T1000 (cell line): ENCODE measurements at regions not wholly inside any gene's neighbourhood (a gene's known extent, or its start where the extent isn't known, plus 50 kb on each side); places are given as distances from the start of the nearest gene placed in this dataset.
"Not testable (repeated sequence)": the region's sequence is repeated elsewhere in the genome, so short reads cannot be mapped to it uniquely, and the experiment has no call there.

Experiments
- DNase-seq: peaks from one replicate; lab custom pipeline; 2025; ENCODE audit warnings: mixed read lengths; lab: John Stamatoyannopoulos, UW

DNA sequence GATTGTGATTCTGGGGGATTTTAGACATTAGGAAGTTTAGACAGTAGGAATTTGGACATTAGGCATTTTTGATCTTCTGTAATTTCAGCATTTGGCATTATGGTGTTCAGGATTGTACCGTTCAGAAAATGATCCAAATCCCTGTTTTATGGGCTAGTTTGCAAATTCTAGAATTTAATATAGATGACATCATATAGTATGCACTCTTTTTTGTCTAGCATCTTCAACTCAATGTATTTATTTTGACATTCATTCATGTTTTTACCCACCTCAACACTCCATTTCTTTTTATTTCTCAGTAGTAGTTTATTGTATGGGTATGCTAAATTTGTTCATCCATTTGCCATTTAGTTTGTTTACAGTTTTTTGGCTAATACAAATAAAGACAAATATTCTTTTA is 105.3 kb upstream of the ZPLD1 start:
- DNase-seq: no peak

DNA sequence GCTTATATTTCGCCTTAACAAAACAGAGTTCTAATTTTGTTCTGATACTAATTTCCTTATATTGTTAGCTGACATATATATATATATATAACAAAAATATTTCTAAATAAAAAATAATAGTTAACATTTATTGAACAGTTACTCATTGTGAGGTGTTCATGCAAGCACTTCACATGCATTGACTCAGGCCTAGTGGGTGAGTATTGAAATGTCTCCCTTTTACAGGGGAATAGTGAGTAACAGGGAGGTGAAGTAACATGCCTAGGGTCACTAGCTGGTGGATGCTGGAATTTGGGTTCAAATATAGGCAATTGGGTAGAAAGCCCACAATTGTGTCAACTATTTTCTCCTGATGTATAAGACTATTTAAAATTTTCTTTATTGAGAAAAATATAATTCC is 102.6 kb upstream of the ZPLD1 start:
- no peak for DNase-seq

DNA sequence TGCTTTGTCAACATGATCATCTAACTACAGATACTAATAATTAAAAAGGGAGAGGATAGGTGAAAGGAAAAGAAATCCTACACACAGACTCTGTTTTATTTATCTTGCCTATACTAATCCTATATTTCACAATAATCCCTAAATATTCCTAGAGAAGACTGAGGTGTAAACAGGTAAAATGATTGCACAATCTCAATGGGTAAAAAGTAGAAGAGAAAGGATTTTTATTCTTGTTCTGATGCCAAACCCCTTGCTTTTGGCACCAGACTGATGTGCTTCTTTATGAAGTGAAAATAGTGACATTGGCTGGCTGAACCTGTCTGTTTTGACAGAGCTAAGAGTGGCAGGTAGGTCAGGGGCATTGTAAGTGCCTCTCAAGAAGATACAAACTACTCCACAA is 101.9 kb upstream of the ZPLD1 start:
- no peak for DNase-seq

DNA sequence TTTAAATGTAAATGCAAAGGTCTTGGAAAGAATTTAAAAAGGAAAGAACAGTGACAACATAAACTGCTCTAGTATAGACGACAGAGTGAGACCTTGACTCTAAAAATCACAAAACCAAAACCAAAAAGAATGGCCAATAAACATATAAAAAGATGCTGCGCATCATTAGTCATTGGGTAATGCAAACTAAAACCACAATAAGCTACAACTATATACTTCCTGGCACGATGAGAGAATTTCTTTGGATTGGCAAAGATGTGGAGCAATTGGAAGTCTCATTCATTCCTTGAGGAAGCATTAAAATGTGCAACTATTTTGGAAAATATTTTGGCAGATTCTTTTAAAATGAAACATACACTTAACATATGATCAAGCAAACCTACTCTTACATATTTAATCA is 98.7 kb upstream of the ZPLD1 start:
- no peak for DNase-seq

DNA sequence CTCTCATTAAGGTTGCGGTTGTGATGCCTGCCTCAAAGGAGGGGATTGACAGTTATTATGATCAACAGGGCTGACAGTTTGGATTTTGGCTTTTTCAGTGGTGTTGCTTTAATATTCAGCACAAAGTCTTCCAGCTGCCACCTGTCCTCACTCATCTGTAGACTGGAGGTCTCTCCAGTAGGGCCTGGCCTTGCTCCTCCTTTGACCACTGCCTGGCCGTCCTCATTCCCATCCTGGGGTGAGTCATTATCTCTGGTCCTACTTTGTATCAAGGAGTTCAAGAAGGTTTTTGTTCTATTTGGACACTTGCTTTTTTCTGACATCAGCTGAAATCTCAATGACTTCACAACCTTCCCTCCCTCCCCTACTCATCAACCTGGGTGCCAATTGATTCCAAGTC is 95.1 kb upstream of the ZPLD1 start:
- DNase-seq: no peak

DNA sequence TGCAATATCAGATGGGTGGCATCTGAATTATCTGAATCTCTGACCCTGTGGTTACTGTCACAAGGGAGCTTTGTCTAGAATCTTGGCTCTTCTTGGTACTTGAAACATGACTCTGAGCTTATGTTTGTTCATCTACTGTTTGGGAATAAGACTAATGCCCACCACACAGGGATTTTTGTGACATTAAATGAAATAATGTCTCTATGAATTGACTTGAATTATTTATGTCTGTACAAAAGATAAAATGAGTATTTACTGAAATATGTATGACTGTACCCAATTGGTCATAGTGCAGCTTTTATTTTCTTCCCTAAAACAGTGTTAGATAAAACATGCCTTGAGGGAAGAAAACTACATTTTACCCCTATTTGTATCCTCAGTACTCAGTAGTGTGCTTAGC is 87.9 kb upstream of the ZPLD1 start:
- no peak for DNase-seq

DNA sequence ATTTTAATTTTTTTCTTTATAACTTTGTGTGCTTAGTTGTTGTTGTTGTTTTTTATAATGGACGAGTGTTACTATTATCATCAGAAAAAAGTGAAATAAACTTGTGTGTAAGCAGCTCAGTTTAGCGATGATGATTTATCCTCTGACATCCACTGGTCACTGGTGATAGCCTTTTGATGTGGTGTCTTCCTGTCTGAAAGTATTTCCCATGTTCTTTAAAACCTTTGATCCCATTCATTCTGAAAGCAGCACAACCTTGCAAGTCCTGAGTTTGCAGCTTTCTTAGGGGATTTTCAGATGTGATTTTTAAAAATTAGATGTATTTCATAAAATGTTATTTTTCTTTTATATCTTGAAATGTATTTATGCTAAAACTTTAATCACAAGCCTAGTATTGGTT is 85.9 kb upstream of the ZPLD1 start:
- no peak for DNase-seq

DNA sequence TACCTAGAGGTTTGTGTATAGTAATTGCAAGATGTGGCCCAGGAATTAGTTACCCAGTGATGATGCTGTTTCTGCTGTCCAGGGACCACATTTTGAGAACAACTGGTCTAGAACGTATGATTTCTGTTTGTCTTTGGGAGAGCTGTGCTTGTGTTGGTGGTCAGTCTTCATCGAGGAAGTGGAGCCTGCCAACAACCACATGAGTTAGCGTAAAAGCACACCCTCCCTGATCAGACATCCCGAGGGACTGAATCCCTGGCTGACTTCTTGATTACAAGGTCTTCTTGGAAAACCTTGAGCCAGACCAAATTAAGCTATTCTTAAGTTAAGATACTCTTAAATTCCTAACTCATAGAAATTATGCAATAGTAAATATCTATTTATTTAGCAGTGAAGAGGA is 81.7 kb upstream of the ZPLD1 start:
- no peak for DNase-seq

DNA sequence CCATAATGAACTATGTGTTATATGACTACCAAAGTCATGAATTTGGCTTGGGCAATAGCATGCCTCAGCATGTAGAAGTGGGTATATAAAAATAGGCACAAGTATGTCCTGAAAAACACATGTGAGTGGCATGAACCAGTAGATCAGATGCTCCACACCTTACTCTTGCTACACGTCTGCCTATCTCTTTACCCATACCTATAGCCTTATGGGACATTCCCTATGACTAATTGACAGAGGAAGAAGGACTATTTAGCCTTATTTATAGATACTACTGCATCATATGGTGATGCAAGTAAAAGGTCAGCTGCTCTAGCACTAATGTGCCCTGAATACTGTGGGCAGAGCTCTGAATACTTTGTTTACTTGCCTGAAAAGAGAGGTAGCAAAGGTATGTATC is 81.0 kb upstream of the ZPLD1 start:
- no peak for DNase-seq

DNA sequence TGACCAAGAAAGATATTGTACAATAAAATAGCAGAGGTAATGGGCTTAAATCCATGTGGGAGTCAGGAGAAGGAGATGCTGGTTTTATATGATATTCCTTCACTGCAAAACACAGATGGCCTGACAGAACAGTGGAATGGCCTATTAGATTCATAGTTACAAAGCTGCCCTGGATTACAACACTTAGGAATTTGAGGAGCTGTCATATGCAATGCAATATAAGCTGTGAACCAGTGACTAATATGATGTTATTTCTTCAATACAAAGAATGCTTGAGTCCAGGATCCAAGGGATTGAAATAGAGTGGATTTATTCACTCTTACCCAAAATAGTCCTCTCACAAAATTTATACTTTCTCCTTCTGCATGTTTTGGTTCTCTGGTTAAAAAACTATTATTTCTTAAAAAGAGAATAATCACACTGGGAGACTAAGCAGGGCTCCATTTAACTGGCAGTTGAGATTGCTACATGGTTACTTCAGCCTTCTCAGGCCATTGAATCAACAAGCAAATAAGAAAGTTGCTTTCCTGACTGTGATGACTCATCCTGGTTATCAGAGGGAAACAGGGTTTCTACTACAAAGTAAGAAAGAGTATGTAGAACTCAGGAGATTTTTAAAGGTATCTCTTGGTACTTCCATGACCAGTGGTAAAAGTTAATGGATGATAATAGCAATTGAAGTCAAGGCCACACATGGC is 79.8 kb upstream of the ZPLD1 start:
- no peak for DNase-seq

DNA sequence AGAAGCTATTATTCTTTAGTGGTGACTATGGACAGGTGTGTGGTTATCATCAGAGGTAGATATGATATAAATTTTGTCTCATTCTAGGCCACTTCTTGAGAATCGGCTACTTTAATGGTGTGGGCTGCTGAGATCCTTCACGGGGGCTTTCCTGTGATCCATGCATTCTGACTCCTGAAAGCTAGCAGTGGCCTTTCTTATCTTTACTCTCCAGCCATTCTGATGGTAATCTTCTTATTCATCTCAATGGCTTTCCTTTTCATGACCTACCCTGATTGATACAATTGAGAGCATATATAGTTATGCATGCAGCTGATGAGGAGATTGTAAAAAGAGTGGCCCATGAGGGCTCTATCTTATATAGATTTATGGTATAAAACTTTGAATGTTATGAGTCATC is 78.3 kb upstream of the ZPLD1 start:
- no peak for DNase-seq

DNA sequence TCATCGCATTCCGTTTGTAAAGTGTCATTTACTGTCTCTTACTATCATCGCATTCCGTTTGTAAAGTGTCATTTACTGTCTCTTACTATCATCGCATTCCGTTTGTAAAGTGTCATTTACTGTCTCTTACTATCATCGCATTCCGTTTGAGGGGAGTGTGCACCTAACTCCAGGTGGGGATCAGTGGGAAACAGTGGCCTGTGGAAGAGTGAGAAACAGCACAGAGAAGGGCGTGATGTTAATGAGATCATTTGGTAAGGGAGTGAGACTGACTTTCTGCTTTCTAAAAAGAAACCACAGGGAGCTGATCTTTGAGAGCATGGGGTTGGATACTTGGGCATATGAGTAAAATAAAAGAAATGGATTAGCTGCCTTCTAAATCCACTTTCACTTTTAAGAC is 77.5 kb upstream of the ZPLD1 start:
- not testable (repeated sequence) for DNase-seq

DNA sequence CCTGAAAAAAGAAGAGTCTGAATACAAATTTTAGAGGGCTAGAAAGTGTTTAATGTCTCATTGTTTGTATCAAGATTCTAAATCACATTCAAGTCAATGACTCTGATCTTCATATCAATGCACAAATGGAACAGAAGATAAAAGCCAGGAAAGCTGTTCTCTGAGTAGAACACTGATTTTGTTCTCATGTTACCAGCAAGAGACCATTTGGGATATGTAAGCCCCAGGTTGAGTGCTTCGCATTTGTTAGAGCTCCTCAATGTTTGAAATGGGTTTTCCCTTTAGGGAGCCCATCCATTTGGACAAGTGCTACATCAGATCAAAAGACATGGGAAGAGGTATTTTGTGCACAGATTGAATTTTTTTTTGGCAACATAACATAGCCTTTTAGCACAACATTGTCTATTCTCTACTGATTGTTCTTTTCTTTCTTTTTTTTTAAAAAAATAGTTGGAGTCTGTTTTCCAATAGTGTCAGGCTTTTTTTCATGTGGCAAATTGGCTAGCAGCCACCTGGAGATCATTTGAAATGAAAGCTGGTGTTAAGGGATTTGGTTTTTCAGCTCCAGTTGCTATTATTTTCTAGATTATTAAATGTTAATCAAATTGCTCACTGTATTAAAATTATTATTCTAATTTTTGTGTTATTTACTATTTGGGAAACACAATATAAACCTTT is 74.5 kb upstream of the ZPLD1 start:
- DNase-seq: no peak

DNA sequence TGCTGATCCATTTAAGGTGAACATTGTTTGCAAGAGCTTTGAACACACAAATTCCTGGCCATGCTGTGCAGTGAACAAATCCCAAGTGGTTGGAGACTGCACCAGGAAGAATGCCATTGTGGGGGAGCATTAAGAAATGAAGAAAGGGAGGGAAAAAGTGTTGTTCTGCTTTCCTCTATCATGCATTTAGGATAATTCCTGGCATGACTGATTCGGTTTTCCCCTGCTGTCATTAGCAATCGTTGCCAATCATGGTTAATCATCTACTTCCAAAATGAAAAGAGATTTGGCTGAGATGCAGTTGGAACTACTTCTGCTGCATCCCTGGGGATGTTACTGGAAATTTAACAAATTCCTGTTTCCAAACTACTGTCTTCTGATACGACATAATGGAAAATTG is 73.7 kb upstream of the ZPLD1 start:
- DNase-seq: no peak

DNA sequence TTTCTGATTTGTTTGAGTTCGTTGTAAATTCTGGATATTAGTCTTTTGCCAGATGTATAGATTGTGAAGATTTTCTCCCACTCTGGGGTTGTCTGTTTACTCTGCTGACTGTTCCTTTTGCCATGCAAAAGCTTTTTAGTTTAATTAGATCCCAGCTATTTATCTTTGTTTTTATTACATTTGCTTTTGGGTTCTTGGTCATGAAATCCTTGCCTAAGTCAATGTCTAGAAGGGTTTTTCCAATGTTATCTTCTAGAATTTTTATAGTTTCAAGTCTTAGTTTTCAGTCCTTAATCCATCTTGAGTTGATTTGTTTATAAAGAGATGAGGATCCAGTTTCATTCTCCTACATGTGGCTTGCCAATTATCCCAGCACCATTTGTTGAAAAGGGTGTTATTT is 68.7 kb upstream of the ZPLD1 start:
- DNase-seq: not testable (repeated sequence)

DNA sequence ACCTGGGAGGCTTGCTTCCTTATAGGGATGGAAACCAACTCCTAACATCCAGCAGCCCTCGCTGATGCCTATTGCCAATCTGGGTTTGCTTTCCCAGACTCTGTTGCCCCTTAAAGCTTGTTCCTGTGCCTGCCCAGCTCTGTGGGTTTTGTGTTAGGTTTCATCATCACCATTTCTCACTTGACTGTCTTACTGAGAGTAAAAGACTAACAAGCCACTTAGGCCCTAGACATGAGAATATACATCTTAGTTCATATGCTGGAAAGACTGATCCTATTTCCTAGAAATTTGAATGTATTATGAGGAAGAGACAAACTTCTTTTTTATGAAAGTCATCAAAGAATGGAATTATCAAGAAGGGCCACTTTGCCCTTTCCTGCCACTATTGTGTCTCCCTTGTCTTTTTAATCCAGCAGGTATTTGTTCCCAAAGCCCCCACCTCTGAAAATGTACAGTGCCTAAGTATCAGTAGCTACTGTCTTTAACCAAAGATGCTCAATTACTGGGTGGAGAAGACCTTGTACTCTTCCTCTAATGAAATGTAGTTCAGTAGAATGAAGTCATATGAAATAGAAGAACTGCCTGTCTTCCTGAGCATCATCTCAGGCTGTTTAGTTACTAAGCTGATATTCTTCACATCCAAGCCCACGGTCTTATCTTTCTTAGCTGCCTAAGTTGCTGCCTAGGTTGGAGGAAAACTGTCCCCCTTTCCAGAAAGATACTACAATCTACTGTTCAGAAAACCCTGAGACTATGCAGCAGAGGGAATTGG is 59.8 kb upstream of the ZPLD1 start:
- no peak for DNase-seq

DNA sequence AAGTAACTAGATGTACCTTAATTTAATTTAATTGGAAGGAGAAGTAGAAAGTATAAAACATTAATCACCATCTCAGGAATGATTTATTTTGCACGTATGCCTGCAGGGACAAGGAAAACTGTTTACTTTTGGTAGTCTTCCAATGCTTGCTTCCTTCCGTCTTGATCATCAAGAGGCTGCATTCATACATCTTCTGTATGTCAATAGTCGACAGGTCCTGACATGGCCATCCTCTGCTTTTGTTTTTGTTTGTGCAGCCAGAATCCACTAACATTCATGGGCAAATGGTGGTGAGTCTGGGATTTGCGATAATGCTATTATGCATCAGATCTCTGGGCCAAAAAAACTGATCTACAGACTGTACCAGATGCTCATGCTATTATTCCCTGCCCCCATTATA is 56.6 kb upstream of the ZPLD1 start:
- DNase-seq: no peak

DNA sequence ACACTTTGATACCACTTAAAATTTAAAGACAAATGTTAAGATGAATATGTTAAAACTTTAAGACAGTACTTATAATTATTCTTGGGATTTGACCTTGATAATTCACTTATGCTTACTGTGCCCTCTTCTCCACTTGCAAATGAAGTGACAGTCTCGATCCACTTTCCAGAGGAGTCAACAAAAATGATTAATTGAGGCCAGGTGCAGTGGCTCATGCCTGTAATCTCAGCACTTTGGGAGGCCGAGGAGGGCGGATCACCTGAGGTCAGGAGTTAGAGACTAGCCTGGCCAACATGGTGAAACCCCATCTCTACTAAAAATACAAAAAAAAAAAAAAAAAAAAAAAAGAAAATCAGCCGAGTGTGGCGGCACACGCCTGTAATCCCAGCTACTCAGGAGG is 52.6 kb upstream of the ZPLD1 start:
- DNase-seq: not testable (repeated sequence)
